NCI-H82 treated with DMSO at 0.1 percent for 48 hours (cell line): ENCODE measurements at regions not wholly inside any gene's neighbourhood (a gene's known extent, or its start where the extent isn't known, plus 50 kb on each side); places are given as distances from the start of the nearest gene placed in this dataset.

Experiments
- DNase-seq: peaks from one replicate; lab custom pipeline; 2025; ENCODE audit not compliant: unreplicated experiment; lab: John Stamatoyannopoulos, UW

DNA sequence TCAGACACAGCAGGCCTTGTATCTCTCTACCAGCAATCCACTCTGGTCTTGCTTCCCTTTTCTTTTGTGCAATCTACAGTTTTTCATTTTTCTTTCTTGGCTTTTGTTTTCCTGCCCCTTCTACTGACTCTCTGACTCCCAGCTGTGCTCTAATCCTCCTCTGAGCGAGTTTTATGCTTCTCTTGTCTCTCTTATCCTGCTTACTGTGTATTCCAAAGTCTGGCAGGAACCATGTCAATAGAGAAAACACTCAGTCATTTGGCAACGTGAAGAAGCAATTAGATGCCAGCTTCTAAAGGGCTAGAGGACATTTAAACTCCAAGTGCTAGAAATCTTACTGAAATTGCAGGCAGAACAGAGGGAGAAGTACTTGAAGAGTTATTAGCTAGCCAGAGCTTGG, 984.6 kb upstream of the TENM3 start:
- DNase-seq = no peak

DNA sequence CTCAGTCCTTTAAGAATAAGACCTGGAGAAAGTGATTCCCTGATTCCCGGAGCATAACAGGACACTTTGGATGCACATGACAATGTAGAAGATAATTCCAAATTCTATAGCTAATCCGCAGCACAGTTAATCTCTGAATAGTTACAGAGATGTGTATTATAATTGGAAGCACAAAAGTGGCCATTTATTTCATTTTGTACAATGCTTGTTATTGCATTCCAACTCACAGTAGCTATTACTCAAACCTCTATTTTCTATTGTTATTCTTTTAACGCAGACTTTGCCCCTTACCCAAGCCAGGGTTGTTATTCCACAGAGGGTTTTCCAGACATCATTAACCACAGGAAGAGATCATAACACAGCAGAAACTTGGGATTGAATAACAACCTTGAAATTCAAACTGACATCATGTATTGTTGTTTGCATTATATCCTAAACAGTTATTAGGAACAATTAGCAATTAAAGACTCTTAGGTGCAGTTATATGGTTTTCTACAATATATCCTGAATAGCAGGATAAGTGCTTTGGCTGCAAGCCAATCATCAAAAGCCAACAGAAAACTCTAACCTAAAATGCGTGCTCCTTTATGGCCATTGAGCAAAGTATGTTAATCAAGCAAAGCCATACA, 984.0 kb upstream of the TENM3 start:
- DNase-seq = no peak

DNA sequence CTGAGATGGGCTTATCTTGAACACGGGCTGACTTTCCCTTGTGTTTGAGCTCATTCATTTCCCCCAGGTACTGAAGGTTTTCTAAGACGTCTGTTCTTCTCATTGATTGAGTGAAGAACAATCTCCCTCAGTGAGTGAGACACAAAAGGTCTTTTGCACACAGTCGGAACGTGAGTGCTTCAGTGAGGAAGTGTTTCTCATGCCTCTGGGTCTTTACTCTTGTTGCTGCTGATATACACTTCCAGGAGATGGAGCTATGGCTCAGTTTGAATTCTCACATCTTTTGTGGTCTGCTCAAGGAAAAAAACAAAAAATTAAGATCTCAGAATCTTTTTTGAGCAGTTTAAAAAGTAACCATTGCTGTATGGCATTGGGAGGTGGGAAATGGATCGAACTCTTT, 981.9 kb upstream of the TENM3 start:
- DNase-seq = no peak

DNA sequence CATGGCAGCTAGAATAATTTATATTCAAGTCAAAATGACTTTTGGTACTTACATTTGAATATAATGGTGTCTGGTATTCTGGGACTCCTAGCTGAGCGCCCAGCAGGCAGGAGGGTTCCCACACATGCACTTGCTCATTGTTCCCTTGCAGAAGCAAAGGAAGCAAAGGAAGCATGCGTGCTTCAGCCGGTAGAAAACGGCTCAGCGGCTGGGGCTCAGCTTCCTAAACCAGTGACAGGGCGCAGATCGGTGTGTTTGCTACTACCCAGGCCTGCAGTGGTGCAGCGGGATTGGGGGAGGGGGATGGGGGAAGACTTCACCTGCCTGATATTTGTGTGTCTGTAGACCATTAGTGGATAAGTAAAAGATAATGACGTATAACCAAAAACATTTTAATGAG, 978.3 kb upstream of the TENM3 start:
- DNase-seq = no peak

DNA sequence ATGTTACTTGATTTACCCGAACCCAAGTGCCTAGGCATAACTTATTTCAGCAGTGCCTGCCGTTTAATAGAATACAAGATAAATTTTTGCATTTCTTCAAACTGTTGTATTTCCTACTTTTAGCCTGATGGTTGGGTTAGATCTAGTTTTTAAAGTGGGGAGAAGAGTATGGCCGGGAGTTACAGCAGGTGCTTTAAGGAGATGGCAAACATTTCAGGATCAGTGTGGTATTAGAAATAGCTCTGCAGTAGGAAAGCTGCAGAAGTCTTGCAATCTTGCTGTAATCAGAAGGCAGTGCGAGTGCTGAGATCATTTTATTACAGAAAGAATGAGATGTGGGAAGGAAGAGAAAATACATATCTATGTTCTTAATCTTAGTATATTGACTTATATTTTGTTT, 977.8 kb upstream of the TENM3 start:
- DNase-seq = no peak

DNA sequence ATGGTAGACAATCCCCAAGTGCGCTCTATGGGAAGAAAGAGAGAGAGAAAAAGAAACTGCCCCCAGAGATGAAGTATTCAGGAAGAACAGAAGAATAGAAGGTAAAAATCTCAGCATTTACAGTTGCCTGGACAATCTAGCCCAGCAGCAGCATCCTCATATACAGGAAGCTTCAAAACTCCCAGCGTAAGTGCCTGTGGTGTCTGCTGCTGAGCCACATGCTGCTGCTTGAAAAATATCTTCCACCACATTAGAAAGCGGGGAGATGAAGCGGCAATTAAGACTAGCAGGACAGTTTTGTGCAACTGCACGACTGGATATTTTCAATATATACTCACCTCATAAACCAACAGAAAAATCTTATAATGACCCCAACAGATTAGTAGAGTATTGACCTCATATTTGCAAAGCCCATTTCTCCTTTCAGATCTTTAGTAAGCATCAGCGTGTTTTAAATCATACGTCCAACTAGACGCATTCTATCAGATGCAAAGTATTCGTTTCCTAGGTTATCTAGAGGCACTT, 972.0 kb upstream of the TENM3 start:
- no peak for DNase-seq

DNA sequence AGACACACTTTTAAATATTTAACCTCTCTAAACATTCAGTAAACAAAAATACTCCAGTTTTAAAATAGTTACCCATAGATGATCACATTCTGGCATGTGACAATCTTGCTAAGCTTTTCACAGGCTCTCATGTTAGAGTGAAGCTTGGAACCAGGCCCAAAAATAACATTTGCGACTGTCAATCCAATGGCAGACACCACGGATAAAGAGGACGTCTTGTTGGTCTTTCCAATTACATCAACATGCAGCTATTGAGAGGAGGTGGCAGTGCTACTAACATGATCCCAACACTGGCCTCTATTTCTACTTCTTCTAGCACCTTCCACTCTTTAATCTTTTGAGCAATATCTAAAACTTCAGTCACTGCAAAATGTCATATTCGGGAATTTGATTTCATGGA, 970.8 kb upstream of the TENM3 start:
- DNase-seq = no peak

DNA sequence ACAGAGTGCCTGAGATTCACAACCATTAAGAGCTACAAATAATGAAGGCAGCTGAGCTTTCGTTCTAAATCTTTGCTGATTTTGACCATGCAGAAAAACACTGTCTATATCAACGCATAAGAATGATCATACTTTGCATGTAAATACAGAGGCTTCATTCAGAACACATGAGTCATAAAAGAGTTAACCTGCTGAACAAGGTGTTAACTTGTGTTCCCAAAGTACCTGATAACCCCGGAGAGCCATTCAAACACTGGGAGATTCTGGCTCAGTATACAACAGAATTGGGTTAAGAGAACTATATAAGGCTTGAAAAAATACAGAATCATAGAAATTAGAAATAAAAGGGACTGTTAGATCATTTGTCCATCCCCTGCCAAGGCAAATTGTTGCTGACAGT, 964.3 kb upstream of the TENM3 start:
- no peak for DNase-seq

DNA sequence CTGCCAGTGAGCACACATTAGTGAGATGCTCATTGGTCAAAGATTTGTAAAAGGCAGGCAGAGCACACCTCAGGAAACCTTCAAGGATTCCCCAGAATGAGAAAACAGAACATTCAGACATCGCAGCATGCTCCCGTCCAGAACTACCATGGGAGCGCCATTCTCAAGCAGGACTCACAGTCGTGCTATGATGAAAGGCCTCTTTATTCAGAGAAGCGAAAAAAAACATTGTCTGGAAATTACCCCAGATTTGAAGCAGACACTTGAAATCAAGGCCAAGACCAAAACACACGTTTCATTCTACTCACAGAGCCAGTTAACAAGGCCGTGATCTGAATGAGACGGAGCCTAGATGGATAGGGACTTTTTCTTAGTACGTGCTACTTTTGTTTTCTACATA, 961.8 kb upstream of the TENM3 start:
- no peak for DNase-seq

DNA sequence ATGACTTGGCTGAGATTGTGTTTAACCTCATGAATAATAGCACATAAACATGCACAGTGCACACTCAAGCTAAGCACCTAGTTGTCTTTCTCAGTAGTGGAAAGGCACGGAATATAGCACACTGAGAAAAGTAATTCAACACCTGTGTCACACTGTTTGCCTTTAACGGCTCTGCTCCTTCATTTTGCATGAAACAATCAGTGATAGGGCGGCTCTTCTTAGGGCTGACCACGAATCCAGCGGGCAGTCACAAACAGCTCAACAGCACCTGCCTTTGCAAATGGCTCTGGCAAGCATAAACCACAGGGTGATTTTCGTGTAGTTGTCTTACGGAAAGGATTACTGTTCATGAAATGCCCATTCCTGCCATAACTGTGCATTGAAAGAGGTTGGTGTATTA, 954.0 kb upstream of the TENM3 start:
- no peak for DNase-seq

DNA sequence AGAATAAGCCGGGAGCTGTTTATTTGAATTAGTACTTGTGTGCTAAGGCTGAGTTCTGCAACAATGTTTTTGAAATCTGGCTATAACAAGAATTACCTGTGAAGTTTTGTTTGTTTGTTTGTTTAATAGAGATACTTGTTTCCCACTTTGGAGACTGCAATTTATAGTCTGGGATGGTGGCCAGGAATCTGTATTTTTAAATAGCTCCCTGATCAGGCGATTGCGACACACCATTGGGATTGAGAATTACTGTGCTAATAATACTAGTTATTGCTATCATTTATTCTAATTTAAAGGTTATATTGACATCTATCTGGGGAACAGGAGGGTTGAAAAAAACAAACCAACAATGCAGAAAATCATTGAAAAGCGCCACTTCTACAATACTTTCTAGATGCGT, 951.6 kb upstream of the TENM3 start:
- no peak for DNase-seq

DNA sequence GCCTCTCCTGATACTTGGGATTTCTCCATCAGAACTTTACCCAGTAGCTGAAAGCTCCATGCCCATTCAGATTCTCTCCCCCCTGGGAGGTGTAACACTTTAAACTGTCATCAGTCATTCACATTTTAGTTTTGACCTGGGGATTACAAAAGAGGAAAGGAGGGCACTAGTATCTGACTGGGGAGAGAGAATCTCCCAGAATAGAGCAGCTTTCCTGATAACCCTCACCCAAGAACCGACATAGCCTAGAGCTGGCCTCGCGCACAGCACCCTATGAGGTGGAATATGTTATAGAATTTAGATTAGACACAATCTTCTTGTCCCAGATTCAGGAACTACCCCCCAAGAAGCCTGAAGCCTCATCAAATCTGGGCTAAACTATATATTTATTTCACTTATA, 950.2 kb upstream of the TENM3 start:
- no peak for DNase-seq

DNA sequence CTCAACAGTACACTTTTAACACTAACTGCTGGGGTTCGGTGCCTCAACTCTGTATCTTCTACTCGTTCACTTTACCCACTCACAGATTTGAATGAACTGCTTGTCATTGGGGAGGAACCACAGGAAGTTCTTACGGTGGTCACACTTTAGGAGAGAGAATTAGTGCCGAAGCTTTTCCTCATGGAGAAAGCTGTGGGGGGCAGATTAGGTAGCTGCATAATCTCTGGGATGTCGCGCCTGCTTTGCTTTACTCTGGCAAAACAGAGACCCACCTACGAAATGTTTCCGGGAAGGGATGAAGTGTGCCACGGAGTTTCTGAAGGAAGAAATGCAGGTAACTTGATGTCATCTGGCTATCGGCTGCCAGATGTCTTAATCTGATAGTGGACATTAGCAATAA, 949.7 kb upstream of the TENM3 start:
- DNase-seq = no peak

DNA sequence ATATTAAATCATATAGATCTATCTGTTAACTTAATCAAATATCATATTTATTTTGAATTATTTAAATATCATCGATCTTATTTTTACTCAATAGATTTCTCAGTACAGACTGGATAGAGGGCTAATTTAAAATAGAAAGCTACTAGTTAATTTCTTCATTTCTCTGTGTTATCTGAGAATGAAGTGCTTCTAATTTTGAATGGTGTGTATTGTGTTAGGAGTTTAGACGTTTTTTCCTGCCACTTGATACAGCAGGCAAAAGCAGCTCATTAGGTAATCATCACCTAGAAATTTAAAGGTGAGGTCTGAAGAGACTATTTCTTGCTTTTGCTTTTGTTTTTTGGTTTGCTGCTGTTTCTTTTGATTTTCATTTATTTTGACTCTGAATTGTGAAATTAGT, 948.8 kb upstream of the TENM3 start:
- DNase-seq = no peak

DNA sequence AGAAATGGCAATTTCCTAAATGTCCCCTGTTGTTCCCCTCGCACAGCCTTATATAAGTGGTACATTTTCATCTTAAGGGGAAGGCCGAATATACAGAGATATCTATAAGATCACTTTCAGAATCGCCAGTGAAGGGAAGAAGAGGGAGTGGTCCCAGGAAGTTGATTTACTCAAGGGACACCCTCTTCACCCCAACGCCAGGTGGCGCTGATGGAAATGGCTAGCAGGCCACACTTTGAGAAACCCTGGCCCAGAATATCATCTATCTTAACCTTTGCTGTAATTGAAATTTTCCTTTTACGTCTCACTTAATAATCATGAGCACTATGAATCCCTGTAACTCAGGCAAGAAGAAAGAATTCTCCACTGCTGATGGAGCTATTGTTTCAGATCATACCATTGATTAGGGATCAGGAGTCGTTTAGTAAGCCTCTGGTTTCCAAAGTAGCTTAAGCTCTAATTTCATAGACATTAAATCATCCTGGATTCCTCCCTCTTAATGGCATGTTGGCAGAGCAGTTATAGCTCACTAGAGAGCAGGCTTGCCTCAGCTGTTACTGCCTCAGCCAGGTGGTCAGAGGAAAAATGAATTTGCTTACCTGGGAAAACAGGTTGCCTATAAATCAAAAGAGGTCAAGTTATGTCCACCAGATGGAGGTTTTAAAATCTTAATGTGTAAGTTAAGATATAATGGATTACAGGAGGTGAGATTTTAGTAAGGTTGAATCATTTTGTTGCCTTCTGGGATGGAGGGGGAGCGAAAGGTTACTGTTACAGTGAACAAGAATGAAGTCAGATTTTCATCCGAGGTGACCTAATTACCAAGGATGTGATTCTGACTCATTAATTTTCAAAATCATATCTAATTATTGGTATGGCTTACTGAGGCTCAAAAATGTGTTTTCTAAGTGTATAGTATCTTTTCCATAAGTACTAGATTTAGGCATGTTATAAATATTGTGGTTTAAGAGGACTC, 941.2 kb upstream of the TENM3 start:
- no peak for DNase-seq

DNA sequence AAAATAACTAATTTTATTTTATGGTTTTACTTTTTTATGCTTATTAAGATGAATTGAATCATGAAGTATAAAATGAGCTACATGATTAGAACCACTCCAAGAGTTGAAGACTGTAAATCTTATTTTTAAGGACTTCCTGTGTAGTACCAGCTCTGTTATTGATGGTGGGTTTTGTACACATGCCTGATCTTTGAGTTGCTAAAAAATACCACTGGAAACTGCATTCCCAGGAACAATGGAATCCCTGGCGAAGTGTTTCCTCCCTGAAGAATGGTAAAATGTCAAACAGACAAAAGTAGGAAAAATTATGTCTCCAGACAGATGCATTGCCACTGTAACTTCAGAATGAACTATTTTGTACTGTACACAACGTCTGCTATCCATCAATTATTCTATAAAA, 935.4 kb upstream of the TENM3 start:
- DNase-seq = no peak

DNA sequence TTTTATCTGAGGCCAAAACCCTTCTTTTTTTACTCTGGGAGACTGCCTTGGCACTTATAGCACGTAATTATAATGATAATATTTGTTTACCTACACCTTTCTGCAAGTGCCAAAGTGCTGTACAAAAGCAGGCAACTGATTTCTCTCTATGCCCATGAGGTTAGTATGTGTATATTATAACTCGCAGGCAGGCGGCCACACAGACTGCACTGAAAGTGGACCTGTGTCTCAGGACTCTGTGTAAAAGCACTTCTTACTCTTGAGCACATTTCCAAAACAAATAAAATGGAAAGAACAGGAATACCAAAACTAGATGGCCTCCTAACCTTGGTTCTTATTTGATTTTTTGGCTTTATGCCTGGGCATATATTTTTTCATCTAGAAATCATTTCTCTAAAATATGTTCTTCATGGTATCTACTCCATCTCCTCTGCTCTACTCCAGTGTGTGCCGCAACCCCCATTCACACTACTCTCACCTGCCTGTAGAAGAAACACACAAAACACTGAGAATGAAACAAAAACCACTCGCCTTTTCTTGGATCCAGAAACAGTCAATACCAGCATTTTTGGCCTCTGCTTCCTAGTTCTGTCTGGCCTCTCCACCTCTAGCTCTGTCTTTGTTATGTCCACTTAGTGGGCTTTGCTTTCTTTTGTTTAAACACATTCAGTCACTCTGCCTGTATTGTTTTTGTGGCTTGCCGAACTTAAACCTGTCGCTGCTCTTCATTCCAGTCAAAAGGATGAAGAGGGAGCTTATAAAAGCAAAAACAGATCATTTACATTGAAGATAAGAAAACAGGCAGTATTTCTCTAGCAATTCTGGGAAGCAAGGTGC, 934.5 kb upstream of the TENM3 start:
- no peak for DNase-seq

DNA sequence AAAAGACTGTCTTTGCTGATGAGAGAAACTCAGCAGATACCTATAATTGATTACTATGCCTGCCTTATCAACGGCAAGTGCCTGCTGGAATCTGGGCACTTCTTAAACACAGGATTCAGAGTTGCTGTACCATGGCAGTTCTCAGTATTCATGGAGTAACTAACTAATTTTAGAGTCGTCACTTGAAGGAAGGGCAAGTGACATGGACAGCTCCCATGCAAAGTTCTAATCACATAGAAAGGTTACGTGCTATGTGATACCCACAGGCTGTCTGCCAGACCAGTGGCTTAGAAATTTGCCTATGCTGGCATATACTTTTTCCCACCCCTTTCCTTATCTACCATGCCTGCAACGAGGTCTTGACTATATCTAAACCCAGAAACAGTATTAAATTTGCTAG, 931.1 kb upstream of the TENM3 start:
- no peak for DNase-seq

DNA sequence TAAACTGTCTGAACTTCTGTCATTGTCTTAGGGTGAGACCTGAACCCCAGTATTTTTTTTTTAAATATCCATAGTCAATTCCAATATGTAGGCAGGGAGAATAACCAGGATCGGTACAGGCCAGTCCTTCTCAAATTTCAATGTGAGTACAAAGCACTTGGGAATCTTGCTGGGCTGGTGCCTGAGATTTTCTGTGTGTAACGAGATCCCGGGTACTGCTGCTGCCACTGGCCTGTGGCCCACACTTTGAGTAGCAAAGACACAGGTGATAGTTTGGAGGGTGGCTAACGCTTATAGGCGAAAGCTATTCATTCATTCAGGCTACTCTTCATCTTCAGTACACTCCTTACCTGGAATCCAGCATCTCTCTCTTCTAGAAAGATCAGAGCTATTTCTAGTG, 923.6 kb upstream of the TENM3 start:
- no peak for DNase-seq

DNA sequence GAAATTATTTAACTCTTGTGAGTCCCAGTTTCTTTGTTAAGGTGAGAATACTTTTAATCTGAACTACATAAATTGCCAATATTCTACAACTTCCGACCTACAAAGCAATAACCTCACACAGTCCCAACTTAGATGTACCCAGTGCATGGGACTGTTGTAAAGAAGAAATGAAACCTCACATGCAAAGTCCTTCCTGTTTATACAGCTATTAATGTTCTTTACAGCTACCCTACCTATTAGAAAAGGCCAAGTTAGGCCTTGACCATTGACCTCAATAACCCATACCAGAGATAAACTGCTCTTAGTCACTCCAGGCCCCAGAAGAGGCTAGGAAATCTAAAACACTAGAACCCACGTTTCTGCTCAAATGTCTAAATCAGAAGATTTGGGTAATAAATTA, 920.1 kb upstream of the TENM3 start:
- no peak for DNase-seq

DNA sequence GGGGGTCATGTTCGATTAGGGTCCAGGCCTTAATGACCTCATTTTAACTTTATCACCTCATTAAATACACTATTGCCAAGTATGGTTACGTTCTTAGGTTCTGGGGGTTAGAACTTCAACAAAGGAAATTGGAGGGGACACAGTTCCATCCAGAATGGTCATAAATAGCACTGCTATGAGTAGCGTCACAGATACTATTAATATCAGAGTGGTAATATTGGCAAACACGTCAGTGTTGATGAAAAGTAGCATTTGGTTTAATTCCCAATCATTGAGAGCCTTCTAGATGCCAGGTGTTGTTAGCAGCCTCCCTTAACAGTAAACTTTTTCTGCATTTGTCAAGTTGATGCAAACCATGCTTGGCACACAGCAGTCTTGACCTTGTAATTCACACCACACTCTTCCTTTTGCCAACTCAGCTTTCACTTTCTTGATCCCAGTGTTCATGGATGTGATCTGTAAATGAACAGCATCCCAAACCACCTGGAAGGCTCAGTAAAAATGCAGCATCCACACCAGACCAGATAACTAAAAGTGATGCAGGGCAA, 912.5 kb upstream of the TENM3 start:
- DNase-seq = no peak
